Activated T-cell treated with anti-CD3 and anti-CD28 coated beads, Interleukin-2, amount 50 U/mL, for 4 hours (primary cell): ENCODE measurements at regions not wholly inside any gene's neighbourhood (a gene's known extent, or its start where the extent isn't known, plus 50 kb on each side); places are given as distances from the start of the nearest gene placed in this dataset.
"Not testable (repeated sequence)": the region's sequence is repeated elsewhere in the genome, so short reads cannot be mapped to it uniquely, and the experiment has no call there.

ENCODE experiments used
- ATAC-seq, 2 donors: fragments of 200-7000 bp; cut with Tn5 transposase; one replicate each; pipeline ENCODE4 v1.10.0; 2021
- DNase-seq: peaks from one replicate; pipeline ENCODE4 v3.0.0-alpha.2; 2020
- H3K27me3 Mint-ChIP-seq: one replicate; pipeline ENCODE4 v1.8.0; 2021; ENCODE audit warnings: low read depth, mixed read lengths
- H3K36me3 Mint-ChIP-seq: one replicate; pipeline ENCODE4 v1.8.0; 2022; ENCODE audit warnings: mixed read lengths; ENCODE audit not compliant: insufficient read depth
- H3K4me1 Mint-ChIP-seq: one replicate; pipeline ENCODE4 v1.8.0; 2021; ENCODE audit warnings: low read depth, mixed read lengths
- H3K4me3 Mint-ChIP-seq: one replicate; pipeline ENCODE4 v1.8.0; 2021; ENCODE audit warnings: mild to moderate bottlenecking, moderate library complexity, mixed read lengths
- H3K9me3 Mint-ChIP-seq: one replicate; pipeline ENCODE4 v1.8.0; 2021; ENCODE audit warnings: mixed read lengths

DNA sequence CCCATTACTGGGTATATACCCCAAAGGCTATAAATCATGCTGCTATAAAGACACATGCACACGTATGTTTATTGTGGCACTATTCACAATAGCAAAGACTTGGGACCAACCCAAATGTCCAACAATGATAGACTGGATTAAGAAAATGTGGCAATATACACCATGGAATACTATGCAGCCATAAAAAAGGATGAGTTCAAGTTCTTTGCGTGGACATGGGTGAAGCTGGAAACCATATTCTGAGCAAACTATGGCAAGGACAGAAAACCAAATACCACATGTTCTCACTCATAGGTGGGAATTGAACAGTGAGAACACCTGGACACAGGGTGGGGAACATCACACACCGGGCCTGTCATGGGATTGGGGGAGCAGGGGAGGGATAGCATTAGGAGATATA lies 54.4 kb upstream of the MUCL1 start:
- not testable (repeated sequence) for H3K4me3 Mint-ChIP-seq, H3K9me3 Mint-ChIP-seq, H3K36me3 Mint-ChIP-seq, DNase-seq, H3K4me1 Mint-ChIP-seq, H3K27me3 Mint-ChIP-seq, ATAC-seq

DNA sequence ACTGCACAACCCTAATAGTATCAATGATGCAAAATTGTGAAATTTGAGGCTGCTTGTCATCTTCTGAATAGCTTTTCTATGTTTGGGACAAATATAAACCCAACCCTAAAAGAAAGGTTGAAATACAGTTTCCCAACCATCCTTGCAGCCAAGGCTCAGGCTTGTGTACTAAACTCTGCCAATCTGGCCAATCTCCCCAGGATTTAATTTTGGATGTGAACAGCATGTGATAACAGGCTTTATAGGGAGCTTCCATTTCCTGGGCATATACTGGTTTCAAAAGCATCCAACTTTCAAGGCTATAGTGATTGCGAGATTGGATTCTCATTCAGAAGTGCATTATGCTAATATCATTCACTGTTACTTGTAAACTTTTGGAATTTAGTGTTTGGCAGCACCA lies 55.7 kb upstream of the MUCL1 start:
- no peak for DNase-seq
- no peak overlapping the region for H3K4me3 Mint-ChIP-seq
- H3K9me3 Mint-ChIP-seq = no peaks in the 10 kb centered on the region
- no peak for ATAC-seq
- H3K4me1 Mint-ChIP-seq = no peaks in the 10 kb centered on the region
- peaks cover 3% of the 10 kb centered on the region for H3K27me3 Mint-ChIP-seq
- H3K36me3 Mint-ChIP-seq = no peaks in the 10 kb centered on the region

DNA sequence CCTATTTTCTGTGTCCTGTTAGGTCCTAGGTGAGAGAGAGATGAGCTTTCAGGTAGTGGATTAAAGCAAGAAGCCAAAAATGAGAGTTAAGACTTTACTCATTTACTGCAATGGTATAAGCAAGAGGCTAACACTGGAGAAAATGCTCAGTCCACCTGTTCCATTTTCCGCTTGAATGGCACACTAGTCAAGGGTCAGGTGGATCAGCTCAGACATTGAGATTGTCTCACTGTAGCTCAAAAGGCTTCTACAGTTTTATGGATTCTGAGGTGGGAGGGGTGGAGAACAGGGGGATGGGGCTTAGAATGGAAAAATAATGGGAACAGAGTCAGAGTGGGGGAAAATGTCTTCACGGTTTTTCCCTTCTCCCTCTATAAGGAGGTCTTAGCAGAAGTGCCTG lies 57.3 kb upstream of the MUCL1 start:
- DNase-seq (no peak), ATAC-seq (no peak)
- Mint-ChIP-seq H3K36me3 (no peaks in the 10 kb centered on the region), H3K4me3 (no peak overlapping the region), H3K9me3 (no peaks in the 10 kb centered on the region), H3K4me1 (no peaks in the 10 kb centered on the region), H3K27me3 (peaks cover 3% of the 10 kb centered on the region)

DNA sequence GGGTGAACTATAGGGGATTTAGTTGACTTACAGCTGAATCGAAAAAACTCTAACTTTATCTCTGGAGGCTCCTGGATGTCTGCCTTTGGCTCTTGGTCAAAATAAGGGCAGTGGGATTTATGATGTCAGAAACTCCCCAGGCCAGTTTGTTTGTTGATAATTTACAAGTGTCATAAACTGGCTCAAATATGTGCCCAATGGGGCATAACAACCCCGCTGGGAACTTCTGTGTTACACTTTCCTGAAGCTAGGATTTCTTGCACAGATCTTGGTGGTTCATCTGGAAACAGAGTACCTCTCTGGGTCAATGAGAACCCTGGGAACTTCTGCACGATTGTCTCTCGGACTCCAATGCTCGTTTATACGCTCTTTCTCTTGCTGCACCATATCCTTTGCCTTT lies 58.7 kb upstream of the MUCL1 start:
- DNase-seq (no peak), ATAC-seq (no peak)
- H3K36me3 Mint-ChIP-seq = no peaks in the 10 kb centered on the region
- no peak overlapping the region for H3K4me3 Mint-ChIP-seq
- H3K9me3 Mint-ChIP-seq = no peaks in the 10 kb centered on the region
- H3K27me3 Mint-ChIP-seq = peaks cover 3% of the 10 kb centered on the region
- no peaks in the 10 kb centered on the region for H3K4me1 Mint-ChIP-seq

DNA sequence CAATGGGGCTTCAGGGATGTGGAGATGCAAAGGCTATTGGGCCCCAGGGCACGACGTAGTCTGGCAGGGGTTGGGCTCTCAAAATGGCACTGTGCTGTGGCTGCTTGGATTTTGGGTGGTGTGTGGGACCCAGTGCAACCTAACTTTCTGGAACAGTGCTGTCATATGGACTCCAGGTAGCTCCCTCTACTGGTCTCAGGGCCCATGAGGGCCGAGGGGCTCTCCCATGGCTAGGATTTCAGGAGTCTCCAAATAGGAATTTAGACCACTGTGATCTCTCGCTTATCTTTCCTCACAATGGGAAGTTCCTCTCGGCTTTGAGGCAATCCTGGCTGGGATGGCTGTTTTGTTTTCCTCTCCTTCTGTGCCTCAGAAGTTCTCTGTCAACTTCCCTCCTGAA lies 68.2 kb upstream of the MUCL1 start:
- Mint-ChIP-seq H3K27me3 (peaks cover 6% of the 10 kb centered on the region), H3K4me1 (no peaks in the 10 kb centered on the region), H3K9me3 (peaks cover 20% of the 10 kb centered on the region), H3K36me3 (no peaks in the 10 kb centered on the region), H3K4me3 (no peak overlapping the region)
- ATAC-seq (no peak), DNase-seq (no peak)

DNA sequence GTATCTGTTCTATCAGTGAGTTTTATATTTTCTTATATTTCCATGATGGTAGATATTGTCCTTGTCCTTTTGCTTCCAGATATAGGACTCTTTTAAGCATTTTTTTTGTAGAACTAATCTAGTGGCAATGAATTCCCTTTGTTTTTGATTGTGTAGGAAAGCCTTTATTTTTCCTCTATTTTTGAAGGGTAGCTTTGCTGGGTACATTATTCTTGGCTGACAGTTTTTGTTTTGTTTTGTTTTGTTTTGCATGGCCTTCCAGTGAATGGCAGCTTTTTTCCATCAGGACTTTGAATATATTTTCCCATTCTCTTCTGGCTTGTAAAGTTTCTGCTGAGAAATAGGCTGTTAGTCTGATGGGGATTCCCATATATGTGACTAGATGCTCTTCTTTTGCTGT lies 70.2 kb upstream of the MUCL1 start:
- ATAC-seq (no peak), DNase-seq (no peak)
- H3K4me3 Mint-ChIP-seq = no peak overlapping the region
- peaks cover 2% of the 10 kb centered on the region for H3K4me1 Mint-ChIP-seq
- H3K27me3 Mint-ChIP-seq = peaks cover 6% of the 10 kb centered on the region
- no peaks in the 10 kb centered on the region for H3K36me3 Mint-ChIP-seq
- H3K9me3 Mint-ChIP-seq = peaks cover 20% of the 10 kb centered on the region

DNA sequence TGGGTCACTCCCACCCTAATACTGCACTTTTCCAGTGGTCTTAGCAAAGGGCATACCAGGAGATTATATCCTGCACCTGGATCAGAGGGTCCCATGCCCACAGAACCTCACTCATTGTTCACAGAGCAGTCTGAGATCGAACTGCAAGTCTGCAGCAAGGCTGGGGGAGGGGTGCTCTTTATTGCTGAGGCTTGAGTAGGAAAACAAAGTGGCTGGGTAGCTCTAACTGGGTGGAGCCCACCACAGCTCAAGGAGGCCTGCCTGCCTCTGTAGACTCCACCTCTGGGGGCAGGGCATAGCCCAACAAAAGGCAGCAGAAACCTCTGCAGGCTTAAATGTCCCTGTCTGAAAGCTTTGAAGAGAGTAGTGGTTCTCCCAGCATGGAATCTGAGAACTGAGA lies 77.3 kb upstream of the MUCL1 start:
- peaks cover 12% of the 10 kb centered on the region for H3K27me3 Mint-ChIP-seq
- H3K36me3 Mint-ChIP-seq, DNase-seq, H3K9me3 Mint-ChIP-seq, H3K4me3 Mint-ChIP-seq, ATAC-seq: not testable (repeated sequence)
- H3K4me1 Mint-ChIP-seq = peaks cover 24% of the 10 kb centered on the region

DNA sequence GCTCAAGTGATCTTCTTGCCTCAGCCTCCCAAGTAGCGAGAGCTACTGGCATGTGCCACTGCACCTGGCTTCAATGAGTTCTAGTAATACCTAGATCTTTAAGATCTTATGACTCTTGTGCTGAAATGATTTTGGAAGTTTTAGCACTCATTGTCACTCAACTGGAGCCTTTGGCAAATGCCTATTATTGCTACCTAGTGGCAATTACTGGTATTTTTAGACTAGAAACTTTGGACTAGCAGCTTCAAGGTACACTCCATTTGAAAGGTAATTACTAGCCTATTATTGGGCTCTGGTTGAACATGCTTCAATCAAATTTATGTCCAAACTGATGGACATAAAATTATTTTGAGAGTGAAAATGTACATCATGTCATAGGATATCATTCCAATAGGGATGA lies 80.7 kb upstream of the MUCL1 start:
- ATAC-seq = no peak
- H3K36me3 Mint-ChIP-seq = no peaks in the 10 kb centered on the region

DNA sequence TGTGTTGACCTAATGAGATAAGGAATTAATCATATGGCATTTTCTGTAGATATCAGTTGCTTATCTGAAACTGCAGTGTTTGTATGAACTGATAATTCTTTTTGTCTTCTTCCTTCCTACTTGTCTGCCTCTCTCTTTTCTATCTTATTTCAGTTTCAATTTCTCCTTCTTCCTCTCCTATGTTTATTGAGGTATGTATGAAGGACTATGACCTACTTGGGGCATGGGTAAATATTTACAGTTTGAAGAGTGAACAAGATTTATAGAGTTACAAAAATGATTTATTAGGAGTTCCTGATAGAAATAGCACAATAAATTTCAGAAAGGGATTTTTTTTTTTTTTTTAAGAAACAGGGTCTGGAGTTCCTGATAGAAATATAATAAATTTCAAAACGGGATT lies 88.7 kb upstream of the MUCL1 start:
- DNase-seq = no peak
- Mint-ChIP-seq H3K4me1 (peaks cover 11% of the 10 kb centered on the region), H3K4me3 (no peak overlapping the region), H3K36me3 (no peaks in the 10 kb centered on the region), H3K9me3 (no peaks in the 10 kb centered on the region), H3K27me3 (no peaks in the 10 kb centered on the region)
- no peak for ATAC-seq

More for the DNA sequence above, 80.7 kb upstream of the MUCL1 start:
- H3K9me3 Mint-ChIP-seq = no peaks in the 10 kb centered on the region
- H3K4me3 Mint-ChIP-seq = no peak overlapping the region
- H3K4me1 Mint-ChIP-seq = peaks cover 22% of the 10 kb centered on the region
- DNase-seq = no peak
- H3K27me3 Mint-ChIP-seq = peaks cover 12% of the 10 kb centered on the region

DNA sequence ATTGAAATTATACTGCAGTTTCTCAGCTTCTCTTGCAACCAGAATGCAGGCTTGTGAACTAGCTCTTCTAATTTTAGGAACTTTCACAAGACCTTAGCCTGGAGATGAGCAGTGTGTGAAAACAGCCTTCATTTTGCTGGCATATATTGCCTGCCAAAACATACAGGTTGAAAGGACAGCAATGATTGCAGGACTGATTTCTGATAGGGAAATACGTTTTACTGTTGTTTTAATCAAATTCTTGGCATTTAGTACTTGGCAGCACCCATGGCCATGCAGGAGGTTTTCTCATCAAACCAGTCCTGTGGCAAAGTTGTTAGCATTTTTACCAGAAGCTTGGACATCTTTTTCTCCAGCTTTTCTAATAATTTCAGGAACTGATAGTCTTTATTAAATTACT lies 91.9 kb upstream of the MUCL1 start:
- Mint-ChIP-seq H3K9me3 (peaks cover 7% of the 10 kb centered on the region), H3K4me3 (no peak overlapping the region), H3K4me1 (peaks cover 11% of the 10 kb centered on the region), H3K27me3 (peaks cover 4% of the 10 kb centered on the region), H3K36me3 (no peaks in the 10 kb centered on the region)
- DNase-seq (no peak), ATAC-seq (no peak)

DNA sequence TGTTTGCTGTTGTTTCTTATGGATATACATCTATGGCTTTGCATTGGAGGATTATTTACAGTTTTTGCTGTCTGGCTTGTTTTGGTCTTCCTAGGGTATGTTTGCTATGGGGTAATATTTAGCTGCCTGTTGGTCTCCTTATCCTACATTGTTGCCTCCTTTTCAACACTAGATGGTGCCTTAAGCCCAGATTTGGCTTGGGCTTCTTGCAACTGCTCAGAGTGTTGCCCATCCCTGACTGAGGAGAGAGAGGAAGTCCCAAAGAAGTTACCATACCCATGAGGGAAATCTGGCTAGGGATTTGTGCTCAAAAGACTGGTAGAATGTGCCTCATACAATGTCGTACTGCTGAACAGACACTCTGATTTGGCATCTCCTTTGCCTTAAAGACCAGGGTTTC lies 94.6 kb upstream of the MUCL1 start:
- no peak for DNase-seq
- H3K36me3 Mint-ChIP-seq = no peaks in the 10 kb centered on the region
- H3K9me3 Mint-ChIP-seq = peaks cover 7% of the 10 kb centered on the region
- no peak for ATAC-seq
- no peak overlapping the region for H3K4me3 Mint-ChIP-seq
- H3K27me3 Mint-ChIP-seq = peaks cover 5% of the 10 kb centered on the region
- H3K4me1 Mint-ChIP-seq = peaks cover 6% of the 10 kb centered on the region

DNA sequence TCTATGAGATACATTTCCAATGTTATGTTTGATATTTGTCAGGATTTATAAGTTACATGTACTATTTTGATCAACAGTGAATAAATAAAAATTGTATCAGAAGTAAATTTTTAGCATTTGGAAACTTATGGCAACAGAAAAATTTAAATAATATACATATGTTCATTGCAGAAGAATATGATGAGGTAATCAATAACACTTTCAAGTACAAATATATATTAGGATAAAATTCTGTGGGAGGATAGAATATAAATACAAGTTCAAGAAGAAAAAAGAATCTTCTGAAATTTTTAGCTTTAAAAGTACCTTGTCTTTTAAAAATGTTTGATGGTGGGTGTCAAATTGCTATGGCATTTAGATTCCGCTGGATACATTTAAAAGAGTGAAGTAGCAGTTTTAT lies 102.8 kb upstream of the MUCL1 start:
- ATAC-seq = no peak
- Mint-ChIP-seq H3K4me1 (peaks cover 20% of the 10 kb centered on the region), H3K4me3 (no peak overlapping the region), H3K9me3 (no peaks in the 10 kb centered on the region), H3K27me3 (peaks cover 2% of the 10 kb centered on the region), H3K36me3 (no peaks in the 10 kb centered on the region)
- DNase-seq = no peak

DNA sequence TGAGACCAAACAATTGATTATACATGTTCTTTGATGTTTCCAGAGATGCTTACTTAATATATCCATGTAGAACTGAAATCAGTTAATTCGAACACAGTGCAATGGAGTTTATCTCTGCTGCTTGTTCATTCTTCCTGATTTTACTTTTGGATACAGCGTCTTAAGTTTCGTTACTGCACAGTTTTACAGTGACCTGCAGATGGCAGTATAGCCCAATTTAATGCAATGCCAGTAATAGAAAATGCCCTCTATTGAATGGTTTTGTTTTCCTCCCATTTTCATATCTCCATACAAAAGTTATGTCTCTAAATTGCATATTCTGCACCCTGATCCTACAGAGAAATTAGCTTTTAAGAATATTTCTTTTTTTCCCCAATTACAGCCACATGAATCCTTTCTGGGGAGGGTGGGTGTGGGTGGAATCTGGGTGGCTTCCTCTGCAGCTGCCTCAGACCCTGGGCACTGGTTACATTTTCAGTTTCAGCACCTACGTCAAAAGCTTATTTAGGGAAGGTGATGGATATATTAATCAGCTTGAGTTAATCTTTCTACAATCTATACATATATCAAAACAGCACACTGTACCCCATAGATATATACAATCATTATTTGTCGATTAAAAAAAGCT lies 101.1 kb upstream of the DCD start:
- H3K4me3 Mint-ChIP-seq = peak overlapping the region; percentile 20
- H3K4me1 Mint-ChIP-seq = peaks cover 23% of the 10 kb centered on the region
- no peaks in the 10 kb centered on the region for H3K27me3 Mint-ChIP-seq
- ATAC-seq (peak; percentile 62 to 75), DNase-seq (peak; percentile 11)
- H3K36me3 Mint-ChIP-seq = no peaks in the 10 kb centered on the region
- H3K9me3 Mint-ChIP-seq = no peaks in the 10 kb centered on the region

DNA sequence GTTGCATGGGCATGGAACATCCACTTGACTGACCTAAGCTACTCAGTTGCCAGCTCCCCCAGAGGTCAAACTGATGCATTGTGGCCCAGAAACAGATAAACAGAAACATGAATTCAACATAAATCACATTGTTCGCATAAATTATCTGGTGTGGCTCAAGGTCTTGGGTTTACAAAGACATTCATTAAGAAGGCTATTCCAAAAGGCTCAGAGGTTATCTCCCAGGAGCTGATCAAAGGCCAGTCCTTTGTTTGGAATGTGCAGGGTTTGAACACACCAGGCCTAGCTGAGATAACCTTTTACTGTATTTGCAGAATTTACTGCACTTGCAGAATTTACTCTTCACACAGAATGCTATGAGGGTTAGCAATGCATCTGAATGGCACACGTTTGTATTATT lies 96.4 kb upstream of the DCD start:
- ATAC-seq (no peak), DNase-seq (no peak)
- H3K4me1 Mint-ChIP-seq = peaks cover 58% of the 10 kb centered on the region
- H3K9me3 Mint-ChIP-seq = peaks cover 2% of the 10 kb centered on the region
- H3K4me3 Mint-ChIP-seq = no peak overlapping the region
- H3K36me3 Mint-ChIP-seq = no peaks in the 10 kb centered on the region
- no peaks in the 10 kb centered on the region for H3K27me3 Mint-ChIP-seq

DNA sequence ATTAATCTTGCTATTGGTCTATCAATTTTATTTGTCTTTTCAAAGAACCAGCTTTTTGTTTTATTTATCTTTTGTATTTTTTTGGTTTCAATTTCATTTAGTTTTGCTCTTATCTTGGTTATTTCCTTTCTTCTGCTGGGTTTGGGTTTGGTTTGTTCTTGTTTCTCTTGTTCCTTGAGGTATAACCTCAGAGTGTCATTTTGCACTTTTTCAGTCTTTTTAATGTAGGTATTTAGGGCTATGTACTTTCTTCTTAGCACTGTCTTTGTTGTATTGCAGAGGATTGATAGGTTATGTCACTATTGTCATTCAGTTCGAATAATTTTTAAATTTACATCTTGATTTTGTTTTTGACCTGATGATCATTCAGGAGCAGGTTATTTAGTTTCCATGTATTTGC lies 92.7 kb upstream of the DCD start:
- peak overlapping the region; percentile 31 for H3K4me3 Mint-ChIP-seq
- peaks cover 8% of the 10 kb centered on the region for H3K36me3 Mint-ChIP-seq
- ATAC-seq (no peak), DNase-seq (no peak)
- peaks cover 9% of the 10 kb centered on the region for H3K9me3 Mint-ChIP-seq
- no peaks in the 10 kb centered on the region for H3K27me3 Mint-ChIP-seq
- H3K4me1 Mint-ChIP-seq = peaks cover 73% of the 10 kb centered on the region

DNA sequence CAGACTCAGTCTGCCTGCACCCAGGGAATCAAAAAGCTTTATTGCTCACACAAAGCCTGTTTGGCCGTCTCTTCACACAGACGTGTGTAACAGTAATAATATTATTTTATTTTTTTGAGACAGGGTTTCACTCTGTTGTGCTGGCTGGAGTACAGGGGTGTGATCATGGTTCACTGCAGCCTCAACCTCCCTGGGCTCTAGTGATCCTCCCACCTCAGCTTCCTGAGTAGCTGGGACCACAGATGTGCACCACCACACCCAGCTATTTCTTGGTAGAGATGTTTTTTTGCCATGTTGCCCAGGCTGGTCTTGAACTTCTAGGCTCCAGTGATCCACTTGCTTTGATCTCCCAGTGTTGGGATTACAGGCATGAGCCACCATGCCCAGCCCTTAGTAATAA lies 88.4 kb upstream of the DCD start:
- no peaks in the 10 kb centered on the region for H3K27me3 Mint-ChIP-seq
- no peak for DNase-seq
- H3K36me3 Mint-ChIP-seq = peaks cover 8% of the 10 kb centered on the region
- peaks cover 51% of the 10 kb centered on the region for H3K4me1 Mint-ChIP-seq
- ATAC-seq = no peak
- peaks cover 13% of the 10 kb centered on the region for H3K9me3 Mint-ChIP-seq
- no peak overlapping the region for H3K4me3 Mint-ChIP-seq
